WTC11 (cell line): ENCODE measurements at regions not wholly inside any gene's neighbourhood (a gene's known extent, or its start where the extent isn't known, plus 50 kb on each side); places are given as distances from the start of the nearest gene placed in this dataset.

Experiments used
- ATAC-seq: fragments of 200-7000 bp; cut with Tn5 transposase; 2 replicates; pipeline ENCODE4 v1.10.0; 2021; ENCODE audit warnings: mild to moderate bottlenecking, moderate library complexity
- CTCF ChIA-PET: fragments of 300-600 bp; sonication (Branson Sonifier 250); formaldehyde crosslinking; loops from one replicate; lab custom pipeline; 2021; ENCODE audit warnings: antibody characterized with exemption; lab: Charles Lee
- POLR2A ChIA-PET: fragments of 350-600 bp; sonication (Branson Sonifier 250); formaldehyde crosslinking; loops from one replicate; lab custom pipeline; 2021; ENCODE audit warnings: antibody characterized with exemption; lab: Charles Lee
- DNase-seq: peaks from one replicate; pipeline ENCODE4 v3.0.0; 2021; ENCODE audit warnings: low spot score
- H3K27ac Mint-ChIP-seq: 2 replicates; pipeline ENCODE4 v1.8.0; 2021; ENCODE audit warnings: mixed read lengths
- H3K27me3 Mint-ChIP-seq: 2 replicates; pipeline ENCODE4 v1.8.0; 2021; ENCODE audit warnings: low read depth, mild to moderate bottlenecking, moderate library complexity, mixed read lengths
- H3K36me3 Mint-ChIP-seq: 2 replicates; pipeline ENCODE4 v1.8.0; 2021; ENCODE audit warnings: mixed read lengths
- H3K4me1 Mint-ChIP-seq: 2 replicates; pipeline ENCODE4 v1.8.0; 2022; ENCODE audit warnings: mixed read lengths
- H3K4me3 Mint-ChIP-seq: 2 replicates; pipeline ENCODE4 v1.8.0; 2021; ENCODE audit warnings: mild to moderate bottlenecking, moderate library complexity, mixed read lengths
- H3K9me3 Mint-ChIP-seq: 2 replicates; pipeline ENCODE4 v1.8.0; 2021; ENCODE audit warnings: mixed read lengths
- AR ChIP-seq: fragments of 250-450 bp; sonication (Bioruptor Pico); IDR thresholded peaks from 2 replicates; pipeline ENCODE4 v1.9.0; 2021; ENCODE audit warnings: mild to moderate bottlenecking
- ATF2 ChIP-seq: sonication (generic); formaldehyde crosslinking; IDR thresholded peaks from 2 replicates; pipeline ENCODE4 v1.8.1; 2022; ENCODE audit warnings: low read depth, missing genetic modification reagents, borderline replicate concordance
- CBFB ChIP-seq: sonication (generic); formaldehyde crosslinking; IDR thresholded peaks from 2 replicates; pipeline ENCODE4 v1.8.1; 2022; ENCODE audit warnings: mild to moderate bottlenecking, low read depth, missing genetic modification reagents
- CREB1 ChIP-seq: sonication (generic); formaldehyde crosslinking; IDR thresholded peaks from 2 replicates; pipeline ENCODE4 v1.8.0; 2023; ENCODE audit warnings: mild to moderate bottlenecking, missing genetic modification reagents
- CREM ChIP-seq: sonication (generic); formaldehyde crosslinking; IDR thresholded peaks from 2 replicates; pipeline ENCODE4 v1.8.1; 2022; ENCODE audit warnings: mild to moderate bottlenecking, missing genetic modification reagents, moderate library complexity
- E2F4 ChIP-seq: sonication (generic); formaldehyde crosslinking; IDR thresholded peaks from 2 replicates; pipeline ENCODE4 v1.8.1; 2022; ENCODE audit warnings: low read depth, mild to moderate bottlenecking, moderate library complexity, missing genetic modification reagents, borderline replicate concordance
- E2F5 ChIP-seq: sonication (generic); formaldehyde crosslinking; IDR thresholded peaks from 2 replicates; pipeline ENCODE4 v1.8.1; 2022; ENCODE audit warnings: mild to moderate bottlenecking, moderate library complexity, missing genetic modification reagents
- ELF4 ChIP-seq: sonication (generic); formaldehyde crosslinking; IDR thresholded peaks from 2 replicates; pipeline ENCODE4 v1.8.1; 2022; ENCODE audit warnings: low read depth, mild to moderate bottlenecking, moderate library complexity, missing genetic modification reagents
- EMX1 ChIP-seq: fragments of 250-450 bp; sonication (Bioruptor Pico); IDR thresholded peaks from 2 replicates; pipeline ENCODE4 v1.8.0; 2021; ENCODE audit warnings: mild to moderate bottlenecking
- ESRRA ChIP-seq: sonication (generic); formaldehyde crosslinking; IDR thresholded peaks from 2 replicates; pipeline ENCODE4 v1.8.1; 2022; ENCODE audit warnings: mild to moderate bottlenecking, missing genetic modification reagents, borderline replicate concordance
- ETV6 ChIP-seq: sonication (generic); formaldehyde crosslinking; IDR thresholded peaks from 2 replicates; pipeline ENCODE4 v1.8.1; 2022; ENCODE audit warnings: mild to moderate bottlenecking, missing genetic modification reagents
- FOXP1 ChIP-seq: sonication (generic); formaldehyde crosslinking; IDR thresholded peaks from 2 replicates; pipeline ENCODE4 v1.8.0; 2022; ENCODE audit warnings: missing genetic modification reagents, mild to moderate bottlenecking, moderate library complexity, borderline replicate concordance
- HMGXB4 ChIP-seq: sonication (generic); formaldehyde crosslinking; IDR thresholded peaks from 2 replicates; pipeline ENCODE4 v1.8.1; 2023; ENCODE audit warnings: mild to moderate bottlenecking, moderate library complexity, missing genetic modification reagents
- RELA ChIP-seq: sonication (generic); formaldehyde crosslinking; IDR thresholded peaks from 2 replicates; pipeline ENCODE4 v1.8.1; 2022; ENCODE audit warnings: missing genetic modification reagents, mild to moderate bottlenecking, borderline replicate concordance
- RORB ChIP-seq: fragments of 250-450 bp; sonication (Bioruptor Pico); IDR thresholded peaks from 2 replicates; pipeline ENCODE4 v1.9.0; 2021; ENCODE audit warnings: mild to moderate bottlenecking
- SMAD4 ChIP-seq: sonication (generic); formaldehyde crosslinking; IDR thresholded peaks from 2 replicates; pipeline ENCODE4 v1.8.0; 2022; ENCODE audit warnings: mild to moderate bottlenecking, missing genetic modification reagents
- SOX15 ChIP-seq: fragments of 250-450 bp; sonication (Bioruptor Pico); IDR thresholded peaks from 2 replicates; pipeline ENCODE4 v1.9.0; 2021; ENCODE audit warnings: mild to moderate bottlenecking
- SP1 ChIP-seq: sonication (generic); formaldehyde crosslinking; conservative IDR thresholded peaks from 2 replicates; pipeline ENCODE4 v1.8.1; 2022; ENCODE audit warnings: missing genetic modification reagents
- TEAD1 ChIP-seq: sonication (generic); formaldehyde crosslinking; IDR thresholded peaks from 2 replicates; pipeline ENCODE4 v1.8.0; 2022; ENCODE audit warnings: mild to moderate bottlenecking, missing genetic modification reagents
- TEAD4 ChIP-seq: sonication (generic); formaldehyde crosslinking; IDR thresholded peaks from 2 replicates; pipeline ENCODE4 v1.8.0; 2022; ENCODE audit warnings: mild to moderate bottlenecking, missing genetic modification reagents
- TP53 ChIP-seq: sonication (generic); formaldehyde crosslinking; IDR thresholded peaks from 2 replicates; pipeline ENCODE4 v1.8.1; 2023; ENCODE audit warnings: mild to moderate bottlenecking, missing genetic modification reagents
- ZBTB21 ChIP-seq: sonication (generic); formaldehyde crosslinking; IDR thresholded peaks from 2 replicates; pipeline ENCODE4 v1.8.1; 2023; ENCODE audit warnings: mild to moderate bottlenecking, missing genetic modification reagents, borderline replicate concordance
- ZNF219 ChIP-seq: sonication (generic); formaldehyde crosslinking; IDR thresholded peaks from 2 replicates; pipeline ENCODE4 v1.8.0; 2023; ENCODE audit warnings: missing genetic modification reagents, mild to moderate bottlenecking, borderline replicate concordance
- ZNF232 ChIP-seq: sonication (generic); formaldehyde crosslinking; IDR thresholded peaks from 2 replicates; pipeline ENCODE4 v1.8.0; 2022; ENCODE audit warnings: mild to moderate bottlenecking, missing genetic modification reagents

- TF ChIP-seq E2F4 (no peak), SP1 (no peak), ZNF232 (CRISPR knock-in tag) (no peak), ZNF219 (CRISPR knock-in tag) (no peak), SOX15 (no peak), FOXP1 (no peak), ELF4 (CRISPR knock-in tag) (no peak), ETV6 (CRISPR knock-in tag) (no peak)
These were observed 677.0 kb upstream of the POT1 start (continued) for GRCh38 chr7:125606671-125607070.

GRCh38 chr7:125605241-125605640 lies 675.6 kb upstream of the POT1 start:
- ChIA-PET CTCF (no interaction called here), POLR2A (no interaction called here)
- no peak overlapping the region for H3K27ac Mint-ChIP-seq
- no peaks in the 10 kb centered on the region for H3K9me3 Mint-ChIP-seq
- no peak overlapping the region for H3K4me3 Mint-ChIP-seq
- peaks cover under 1% of the 10 kb centered on the region; the same call in 1 of the 2 replicates for H3K4me1 Mint-ChIP-seq
- H3K36me3 Mint-ChIP-seq: no peaks in the 10 kb centered on the region
- no peaks in the 10 kb centered on the region for H3K27me3 Mint-ChIP-seq
- no peak for DNase-seq
- peak; percentile 44; the same call in 1 of the 2 replicates for ATAC-seq
- TF ChIP-seq ESRRA (CRISPR knock-in tag) (no peak), RELA (no peak), AR (CRISPR knock-in tag) (no peak), CREM (no peak), EMX1 (no peak), TEAD4 (CRISPR knock-in tag) (no peak), RORB (CRISPR knock-in tag) (no peak), ATF2 (no peak), HMGXB4 (CRISPR knock-in tag) (no peak), E2F5 (no peak), ZNF232 (CRISPR knock-in tag) (no peak), TP53 (no peak), SMAD4 (CRISPR knock-in tag) (no peak), CBFB (CRISPR knock-in tag) (no peak), ZBTB21 (CRISPR knock-in tag) (no peak), ELF4 (CRISPR knock-in tag) (no peak), E2F4 (no peak), ETV6 (CRISPR knock-in tag) (no peak), CREB1 (CRISPR knock-in tag) (no peak), TEAD1 (no peak)
- TF ChIP-seq, all 79 proteins: peak for 0
